ENCODE measurements at regions not wholly inside any gene's neighbourhood (a gene's known extent, or its start where the extent isn't known, plus 50 kb on each side); places are given as distances from the start of the nearest gene placed in this dataset.
"Not testable (repeated sequence)": the region's sequence is repeated elsewhere in the genome, so short reads cannot be mapped to it uniquely, and the experiment has no call there.

DNA sequence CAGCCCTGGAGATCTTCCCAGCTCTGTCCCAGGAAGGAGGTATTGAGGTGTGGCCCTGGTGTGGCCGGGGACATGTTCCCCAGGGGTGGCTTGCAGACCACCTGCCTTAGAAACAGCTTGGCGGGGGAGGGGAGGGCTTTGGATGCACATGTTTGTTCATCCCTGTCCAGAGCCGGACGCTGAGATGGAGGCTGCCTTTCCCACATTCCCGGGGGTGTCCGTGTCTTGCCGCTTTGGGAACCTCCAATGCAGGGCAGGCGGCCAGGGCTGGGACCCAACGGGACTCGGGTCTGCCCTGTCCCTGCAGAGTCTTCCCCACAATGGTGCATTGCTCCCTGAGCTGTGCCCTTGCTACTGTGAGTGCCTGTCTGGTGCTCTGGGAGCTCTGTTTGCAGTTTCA lies 319.5 kb upstream of the SFSWAP start:
- no peak for DNase-seq (ENCODE audit: low read depth)

DNA sequence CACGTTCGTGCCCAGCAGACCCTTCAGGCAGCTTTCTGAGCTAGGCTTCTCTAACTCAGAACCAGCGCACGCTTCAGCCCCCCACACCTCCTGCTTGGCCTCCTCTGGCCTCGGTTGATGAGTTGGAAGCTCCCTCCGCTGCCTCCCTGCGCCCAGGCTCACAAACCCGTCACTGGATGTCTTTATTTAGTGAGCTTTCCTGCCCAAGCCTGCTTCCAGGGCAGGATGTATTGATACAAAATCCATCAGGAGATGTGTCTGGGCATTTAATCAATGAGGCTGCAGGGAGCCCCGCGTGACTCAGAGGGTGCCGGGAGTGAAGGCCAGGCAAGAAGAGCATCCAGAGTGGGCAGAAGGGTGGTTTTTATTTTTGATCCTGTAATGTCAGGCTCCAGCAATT lies 316.1 kb upstream of the SFSWAP start:
- DNase-seq (ENCODE audit: low read depth): not testable (repeated sequence)

DNA sequence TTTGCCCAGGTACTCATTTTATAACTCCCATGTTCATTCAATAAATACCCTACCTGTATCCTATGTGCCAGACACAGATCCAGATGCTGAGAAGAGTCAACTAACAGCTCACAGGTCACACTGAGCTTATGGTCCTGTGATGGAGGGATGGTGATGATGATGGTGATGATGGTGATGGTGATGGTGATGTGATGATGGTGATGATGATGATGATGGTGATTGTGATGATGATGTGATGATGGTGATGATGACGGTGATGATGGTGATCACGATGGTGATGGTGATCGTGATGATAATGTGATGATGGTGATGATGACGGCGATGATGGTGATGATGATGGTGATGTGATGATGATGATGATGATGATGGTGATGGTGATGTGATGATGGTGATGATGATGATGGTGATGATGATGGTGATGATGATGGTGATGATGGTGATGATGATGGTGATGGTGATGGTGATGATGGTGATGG lies 315.6 kb upstream of the SFSWAP start:
- DNase-seq (ENCODE audit: low read depth): not testable (repeated sequence)

DNA sequence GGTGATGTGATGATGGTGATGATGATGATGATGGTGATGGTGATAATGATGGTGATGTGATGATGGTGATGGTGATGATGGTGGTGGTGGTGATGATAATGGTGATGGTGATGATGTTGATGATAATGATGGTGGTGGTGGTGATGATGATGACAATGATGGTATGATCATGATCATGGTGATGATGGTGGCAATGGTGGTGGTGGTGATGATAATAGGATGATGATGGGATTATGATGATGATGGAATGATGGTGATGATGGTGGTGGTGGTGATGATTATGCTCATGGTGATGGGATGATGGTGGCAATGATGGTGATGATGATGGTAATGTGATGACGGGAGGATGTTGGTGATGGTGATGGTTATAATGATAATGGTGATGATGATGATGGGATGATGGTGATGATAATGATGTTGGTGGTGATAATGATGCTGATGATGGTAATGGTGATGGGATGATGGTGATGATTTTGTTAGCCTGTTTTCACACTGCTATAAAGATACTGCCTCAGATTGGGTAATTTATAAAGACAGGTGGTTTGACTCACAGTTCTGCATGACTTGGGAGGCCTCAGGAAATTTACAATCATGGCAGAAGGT lies 314.8 kb upstream of the SFSWAP start:
- DNase-seq (ENCODE audit: low read depth): no peak

DNA sequence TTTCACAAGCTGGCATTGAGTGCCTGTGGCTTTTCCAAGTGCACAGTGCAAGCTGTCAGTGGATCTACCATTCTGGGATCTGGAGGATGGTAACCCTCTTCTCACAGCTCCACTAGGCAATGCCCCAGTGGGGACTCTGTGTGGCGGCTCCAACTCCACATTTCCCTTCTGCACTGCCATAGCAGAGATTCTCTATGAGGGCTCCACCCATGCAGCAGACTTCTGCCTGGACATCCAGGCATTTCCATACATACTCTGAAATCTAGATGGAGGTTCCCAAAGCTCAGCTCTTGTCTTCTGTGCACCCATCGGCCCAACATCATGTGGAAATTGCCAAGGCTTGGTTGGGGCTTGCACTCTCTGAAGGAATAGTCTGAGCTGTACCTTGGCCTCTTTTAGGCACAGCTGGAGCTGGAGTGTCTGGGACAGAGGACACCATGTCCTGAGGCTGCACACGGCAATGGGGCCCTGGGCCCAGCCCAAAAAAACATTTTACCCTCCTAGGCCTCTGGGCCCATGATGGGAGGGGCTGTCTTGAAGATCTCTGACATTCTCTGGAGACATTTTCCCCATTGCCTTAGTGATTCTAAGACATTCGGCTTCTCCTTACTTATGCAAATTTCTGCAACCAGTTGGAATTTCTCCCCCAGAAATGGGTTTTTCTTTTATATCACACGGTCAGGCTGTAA lies 313.3 kb upstream of the SFSWAP start:
- no peak for DNase-seq (ENCODE audit: low read depth)

DNA sequence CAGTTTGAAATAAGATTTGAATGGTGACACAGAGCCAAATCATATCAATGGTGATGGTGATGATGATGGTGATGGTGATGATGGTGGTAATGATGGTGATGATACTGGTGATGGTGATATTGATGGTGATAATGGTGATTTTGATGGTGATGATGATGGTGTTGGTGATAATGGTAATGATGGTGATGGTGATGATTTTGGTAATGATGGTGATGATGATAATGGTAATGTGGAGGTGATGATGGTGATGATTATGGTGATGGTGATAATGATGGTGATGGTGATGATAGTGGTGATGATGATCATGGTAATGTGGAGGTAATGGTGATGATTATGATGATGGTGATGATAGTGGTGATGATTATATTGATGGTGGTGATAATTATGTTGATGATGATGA lies 311.9 kb upstream of the SFSWAP start:
- DNase-seq (ENCODE audit: low read depth): no peak

DNA sequence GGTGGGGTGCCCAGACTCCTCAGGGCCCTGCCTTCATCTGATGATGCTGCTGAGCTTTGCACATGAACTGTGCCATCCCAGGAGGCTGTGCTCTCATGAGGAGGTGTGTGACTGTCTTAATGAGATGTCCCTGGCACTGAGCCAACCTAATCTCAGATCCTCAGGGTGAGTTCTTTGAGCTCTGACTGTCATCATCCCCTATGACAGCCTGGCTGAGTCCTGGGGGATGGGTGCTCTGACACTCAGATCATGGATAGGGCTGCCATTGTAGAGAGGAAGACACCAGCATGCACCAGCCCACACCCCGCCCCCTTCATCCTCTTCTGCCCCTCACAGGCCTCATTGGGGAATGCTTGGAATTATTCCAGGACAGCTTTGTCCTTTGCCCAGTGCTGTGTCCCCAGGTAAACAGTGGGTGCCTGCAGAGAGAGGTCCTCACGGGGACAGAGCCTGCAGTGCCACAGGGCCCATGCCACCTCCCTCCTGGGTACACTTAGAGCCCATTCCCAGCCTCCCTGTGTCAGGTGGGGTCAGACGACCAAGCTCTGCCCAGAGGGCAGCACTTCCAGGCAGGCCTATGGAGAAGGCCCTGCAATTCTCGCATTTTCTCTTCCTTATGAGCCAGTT lies 310.1 kb upstream of the SFSWAP start:
- DNase-seq (ENCODE audit: low read depth): not testable (repeated sequence)

DNA sequence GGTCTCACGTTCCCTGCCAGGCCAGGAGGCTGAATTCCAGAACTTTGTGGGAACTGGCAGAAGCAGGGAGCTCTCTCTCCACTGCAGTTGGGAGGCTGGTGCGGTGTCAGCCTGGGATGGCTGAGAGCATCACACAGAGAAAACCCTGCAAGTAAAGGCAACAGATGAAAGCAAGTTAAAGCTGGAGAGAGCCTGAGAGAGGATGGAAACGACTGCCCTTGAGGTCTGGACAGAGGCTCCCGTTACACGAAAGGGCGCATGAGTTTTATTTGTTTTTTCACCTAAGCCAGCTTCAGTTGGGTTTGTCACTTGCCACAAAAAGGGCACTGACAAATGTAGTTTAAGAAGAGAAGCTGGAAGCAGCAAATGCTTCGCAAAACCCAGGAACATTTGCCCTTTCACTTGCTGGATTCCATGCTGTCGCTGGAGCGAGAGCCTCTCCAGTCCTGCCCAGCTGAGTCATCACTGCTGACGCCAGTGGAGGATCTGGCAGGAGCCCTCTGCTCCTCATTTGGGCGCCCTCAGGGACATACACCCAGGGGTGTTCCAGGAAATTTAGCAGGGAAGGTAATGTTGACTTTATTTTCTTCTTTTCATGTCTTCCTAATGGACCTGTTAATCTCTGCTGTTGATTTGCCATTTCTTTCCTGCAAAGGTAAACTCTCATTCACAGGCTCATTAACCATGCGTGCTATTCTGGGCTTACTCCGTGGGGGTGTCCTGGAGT lies 308.8 kb upstream of the SFSWAP start:
- DNase-seq (ENCODE audit: low read depth): not testable (repeated sequence)

DNA sequence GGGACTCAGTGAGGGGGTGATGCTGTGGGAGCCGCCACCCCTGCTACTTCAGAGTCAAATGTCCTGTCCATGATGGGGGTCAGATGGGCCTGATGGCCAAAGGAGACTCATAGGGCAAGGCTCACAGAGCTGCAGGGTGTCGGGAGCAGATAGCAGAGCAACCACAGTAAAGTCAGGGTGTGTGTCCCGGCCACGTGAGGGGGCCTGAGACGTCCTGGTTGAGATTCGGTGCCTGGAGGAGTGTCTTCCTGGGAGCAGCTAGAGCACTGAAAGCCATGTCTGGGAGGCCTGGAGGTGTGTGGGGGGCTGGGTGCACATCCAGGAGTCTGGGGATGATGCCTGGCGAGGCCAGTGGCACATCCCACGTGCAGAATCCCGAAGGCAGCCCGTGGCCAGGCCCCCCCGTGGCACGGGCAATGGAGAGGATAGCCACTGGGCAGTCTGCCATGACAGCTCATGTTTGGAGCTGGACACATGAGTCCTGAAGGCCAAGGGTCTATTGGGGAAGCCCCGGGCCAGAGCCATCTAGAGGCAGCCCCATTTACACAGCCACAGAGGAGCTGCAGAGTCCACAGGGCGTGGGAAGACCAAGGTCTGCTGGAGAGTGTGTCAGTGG lies 308.0 kb upstream of the SFSWAP start:
- DNase-seq (ENCODE audit: low read depth): no peak

DNA sequence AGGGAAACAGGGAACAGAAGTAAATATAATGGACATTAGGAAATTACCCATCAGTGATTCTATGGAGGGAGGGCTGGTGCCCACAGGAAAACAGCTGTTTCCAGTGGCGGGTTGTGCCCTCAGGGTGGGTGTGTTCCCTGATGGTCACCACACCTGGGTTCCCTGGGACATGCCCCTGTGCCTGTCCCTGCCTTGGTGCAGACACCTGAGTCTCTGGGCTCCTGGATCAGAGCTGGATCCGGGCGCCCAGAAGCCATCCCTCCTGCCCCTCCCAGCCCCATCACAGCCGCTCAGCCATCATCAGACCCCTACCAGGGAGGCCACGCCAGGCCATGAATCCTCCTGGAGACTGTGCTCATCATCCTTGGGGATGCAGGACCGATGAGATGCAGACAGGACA lies 307.2 kb upstream of the SFSWAP start:
- no peak for DNase-seq (ENCODE audit: low read depth)

DNA sequence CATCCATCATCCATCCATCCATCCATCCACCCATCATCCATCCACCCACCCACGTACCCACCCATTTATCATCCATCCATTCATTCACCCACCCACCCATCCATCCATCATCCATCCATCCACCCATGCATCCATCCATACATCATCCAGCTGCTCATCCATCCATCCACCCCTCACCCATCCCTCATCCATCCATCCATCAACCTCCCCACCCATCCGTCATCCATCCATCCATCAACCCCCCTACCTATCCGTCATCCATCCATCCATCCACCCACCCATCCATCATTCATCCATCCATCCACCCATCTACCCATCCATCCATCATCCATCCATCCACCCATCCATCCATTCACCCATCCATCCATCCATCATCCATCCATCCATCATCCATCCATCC lies 306.2 kb upstream of the SFSWAP start:
- DNase-seq (ENCODE audit: low read depth): no peak

DNA sequence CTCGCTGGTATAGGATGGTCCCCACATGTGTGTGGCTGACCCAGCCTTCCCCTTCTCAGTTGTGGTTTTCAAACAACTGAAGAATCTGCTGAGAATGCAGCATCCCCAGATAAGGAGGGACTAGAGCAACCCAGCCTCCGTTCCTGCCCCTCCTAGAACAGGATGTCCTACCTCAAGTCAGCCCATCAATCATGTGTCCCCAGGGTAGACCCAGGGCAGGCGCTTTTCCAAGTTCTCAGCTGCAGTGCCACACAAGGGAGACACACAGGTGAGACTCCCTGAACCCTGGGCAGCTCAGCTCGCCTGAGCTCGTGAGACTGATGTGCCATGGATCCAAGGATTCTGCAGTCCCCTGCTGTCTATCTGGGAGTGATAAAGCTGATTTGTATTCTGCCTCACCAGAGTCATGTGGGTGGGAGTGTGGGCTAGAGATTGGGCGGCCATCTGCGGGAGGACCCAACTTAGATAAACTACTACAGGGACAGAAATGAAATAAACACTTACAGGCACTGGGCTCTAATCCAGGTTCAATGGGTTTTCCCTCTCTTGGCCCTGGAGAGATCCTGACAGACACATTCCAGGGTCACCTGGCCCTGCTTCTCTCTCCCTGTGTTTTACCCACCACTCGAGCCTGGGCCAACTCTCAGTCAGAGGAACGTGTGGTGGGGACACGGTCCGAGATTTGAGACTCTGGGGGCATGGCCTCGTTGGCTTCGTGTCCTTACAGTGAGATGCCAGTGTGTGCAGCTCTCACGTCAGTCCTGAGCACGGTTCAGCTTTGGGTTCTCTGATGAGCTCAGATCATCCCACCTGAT lies 303.5 kb upstream of the SFSWAP start:
- no peak for DNase-seq (ENCODE audit: low read depth)

DNA sequence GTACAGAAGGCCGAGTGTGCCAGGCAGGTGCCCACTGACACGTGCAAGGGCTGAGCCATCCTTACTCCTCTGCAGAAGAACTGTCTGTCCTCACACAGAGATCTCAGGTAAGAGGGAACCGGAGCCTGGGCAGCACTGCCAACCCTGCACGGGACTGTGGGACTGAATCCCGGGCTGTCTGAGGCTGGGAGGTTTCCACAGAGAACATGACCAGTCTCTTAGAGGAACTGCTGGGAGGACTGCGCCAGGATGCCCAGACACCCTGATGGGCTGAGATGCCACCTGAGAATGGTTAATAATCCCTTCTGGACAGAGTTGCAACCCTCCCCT lies 302.9 kb upstream of the SFSWAP start:
- DNase-seq (ENCODE audit: low read depth): no peak

DNA sequence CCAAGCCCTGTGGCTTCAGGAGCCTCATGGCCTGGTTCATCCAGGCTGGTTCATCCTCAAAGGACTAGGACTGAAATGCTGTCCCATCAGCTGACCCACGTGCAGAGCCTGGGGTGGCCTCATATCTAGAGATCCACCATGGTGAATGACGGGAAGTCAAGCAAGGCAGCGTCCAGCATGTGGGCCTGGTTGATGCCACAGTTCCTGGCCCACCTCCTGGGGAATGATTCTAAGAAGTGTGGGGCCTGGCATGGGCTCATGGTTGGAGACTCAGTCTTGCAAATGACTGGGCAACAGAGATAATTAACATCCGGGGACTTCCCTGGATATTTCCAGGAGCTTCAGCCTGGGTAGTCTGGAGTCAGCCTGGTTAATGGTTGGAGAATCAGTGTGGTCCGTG lies 302.4 kb upstream of the SFSWAP start:
- DNase-seq (ENCODE audit: low read depth): no peak

DNA sequence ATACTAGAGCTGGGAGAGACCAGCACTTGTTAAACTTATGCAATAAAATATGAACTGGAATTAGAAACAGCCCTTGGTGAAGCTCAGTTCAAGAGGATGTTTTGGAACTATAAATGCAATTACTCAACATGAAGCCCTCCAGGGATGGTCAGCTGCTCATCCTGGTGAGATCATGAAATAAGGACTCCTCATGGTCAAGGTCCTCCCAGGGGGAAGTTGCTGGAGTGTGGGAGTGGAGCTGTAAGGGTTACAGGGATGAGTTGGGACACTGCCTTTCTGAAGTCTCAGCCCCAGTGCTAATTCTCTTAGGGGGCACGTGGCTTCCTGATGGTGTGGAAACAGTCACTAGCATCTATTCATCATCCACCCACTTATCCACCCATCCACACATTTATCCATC lies 301.7 kb upstream of the SFSWAP start:
- no peak for DNase-seq (ENCODE audit: low read depth)

DNA sequence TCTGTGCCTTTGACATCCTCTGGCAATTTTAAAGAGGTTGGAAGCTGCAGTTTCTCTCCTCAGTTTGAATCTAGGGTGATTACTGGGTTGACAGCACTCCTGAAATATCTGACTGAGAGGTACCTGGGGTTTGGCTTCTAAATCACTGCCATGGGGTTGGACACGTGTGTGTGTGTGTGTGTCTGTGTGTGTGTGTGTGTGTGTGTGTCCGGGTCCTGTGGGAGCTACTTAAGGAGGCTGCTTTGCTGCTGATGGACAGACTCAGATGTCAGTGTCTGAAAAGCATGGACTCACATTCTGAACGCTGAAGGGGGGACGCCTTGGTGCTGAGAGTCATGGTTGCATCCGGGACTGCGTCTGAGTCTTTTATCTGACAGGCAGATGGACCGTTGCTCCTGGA lies 299.1 kb upstream of the SFSWAP start:
- not testable (repeated sequence) for DNase-seq (ENCODE audit: low read depth)

DNA sequence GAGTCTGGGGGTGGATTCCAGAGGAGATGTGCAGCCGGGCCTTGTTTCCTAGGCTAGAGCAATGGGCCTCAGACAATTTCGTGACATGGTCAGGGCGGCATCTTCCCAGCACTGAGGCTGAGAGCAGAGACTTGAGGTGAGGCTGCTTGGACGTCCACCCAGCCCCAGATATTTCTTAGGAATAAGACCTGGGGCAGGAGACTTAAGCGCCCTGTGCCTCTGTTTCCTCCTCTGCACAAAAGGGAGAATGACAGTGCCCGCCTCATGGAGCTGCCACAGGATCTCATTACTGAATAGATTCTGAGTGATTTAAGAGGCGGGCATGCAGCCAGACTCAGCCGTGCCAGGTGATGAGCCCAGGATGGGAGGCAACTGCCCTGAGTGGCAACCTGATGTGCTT lies 297.9 kb upstream of the SFSWAP start:
- DNase-seq (ENCODE audit: low read depth): no peak

DNA sequence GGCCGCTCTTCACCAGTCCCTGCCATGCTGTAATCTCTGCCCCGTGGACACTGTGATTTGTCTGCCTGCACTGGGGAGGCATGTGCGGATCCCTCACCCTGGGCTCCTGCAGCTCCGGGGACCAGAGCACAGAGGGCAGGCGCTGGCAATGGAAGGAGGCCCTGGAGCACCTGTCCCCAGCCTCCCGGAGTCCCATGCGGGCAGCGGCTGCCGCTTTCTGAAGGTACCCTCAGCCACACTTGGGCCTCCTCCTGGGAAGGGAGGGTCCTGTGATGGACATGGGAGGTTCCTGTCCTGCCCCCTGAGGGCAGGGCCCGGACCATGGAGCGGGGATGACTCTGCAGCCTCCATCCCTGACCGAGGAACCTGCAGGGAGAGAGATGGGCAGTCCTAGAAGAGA lies 297.4 kb upstream of the SFSWAP start:
- no peak for DNase-seq (ENCODE audit: low read depth)

DNA sequence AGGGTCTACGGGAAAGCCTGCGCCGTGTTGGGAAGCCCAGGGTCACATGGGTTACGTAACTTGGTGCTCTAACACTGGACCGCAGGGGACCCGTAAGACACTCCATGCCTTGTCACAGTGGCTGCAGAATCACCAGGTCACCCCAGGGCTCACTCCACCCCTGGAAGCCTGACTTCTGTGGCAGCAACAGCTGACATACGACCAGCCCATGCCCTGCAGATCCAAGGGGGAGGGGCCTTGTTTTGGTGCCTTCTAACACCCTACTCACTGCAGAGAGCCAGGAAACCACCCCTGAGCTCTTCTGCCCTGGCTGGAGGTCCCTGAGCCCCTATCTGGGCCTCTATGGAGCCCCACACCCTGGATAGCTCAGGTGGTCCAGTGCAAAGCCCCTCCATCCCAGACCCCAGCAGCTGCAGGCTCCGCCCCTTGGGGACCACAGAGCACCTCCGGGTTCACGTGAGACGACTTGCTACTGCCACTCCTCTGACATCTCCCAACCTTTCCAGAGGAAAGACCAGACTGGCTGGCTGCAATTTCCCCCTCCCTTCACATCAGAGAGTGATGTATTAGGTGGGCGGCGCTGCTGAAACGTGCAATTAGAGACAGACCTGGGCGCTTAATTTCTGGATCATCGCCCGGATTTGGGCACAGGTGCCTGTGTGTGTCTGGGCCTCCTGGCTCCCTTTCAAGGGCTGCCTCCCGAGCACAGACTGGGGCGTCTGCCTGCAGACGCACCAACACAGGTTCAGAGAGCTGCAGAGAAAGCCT lies 296.6 kb upstream of the SFSWAP start:
- not testable (repeated sequence) for DNase-seq (ENCODE audit: low read depth)

DNA sequence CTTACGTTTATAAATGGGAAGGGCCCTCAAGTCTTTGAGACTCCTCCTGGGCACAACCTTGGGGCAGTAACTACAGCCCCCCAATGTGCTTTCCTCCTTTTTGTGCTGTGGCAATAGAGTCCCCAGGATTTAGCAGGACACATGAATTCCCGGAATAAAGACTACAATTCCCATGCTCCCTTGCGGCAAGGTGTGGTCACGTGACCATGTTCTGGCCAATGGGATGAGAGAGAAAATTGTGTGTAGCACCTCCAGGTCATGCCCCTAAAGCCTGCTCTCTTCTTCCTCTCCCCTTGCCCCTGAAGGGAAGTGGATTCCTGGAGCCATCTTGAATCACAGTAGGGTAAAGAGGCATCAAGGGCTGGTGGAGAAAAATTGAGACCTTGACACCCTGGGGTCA lies 295.1 kb upstream of the SFSWAP start:
- DNase-seq (ENCODE audit: low read depth): no peak

DNA sequence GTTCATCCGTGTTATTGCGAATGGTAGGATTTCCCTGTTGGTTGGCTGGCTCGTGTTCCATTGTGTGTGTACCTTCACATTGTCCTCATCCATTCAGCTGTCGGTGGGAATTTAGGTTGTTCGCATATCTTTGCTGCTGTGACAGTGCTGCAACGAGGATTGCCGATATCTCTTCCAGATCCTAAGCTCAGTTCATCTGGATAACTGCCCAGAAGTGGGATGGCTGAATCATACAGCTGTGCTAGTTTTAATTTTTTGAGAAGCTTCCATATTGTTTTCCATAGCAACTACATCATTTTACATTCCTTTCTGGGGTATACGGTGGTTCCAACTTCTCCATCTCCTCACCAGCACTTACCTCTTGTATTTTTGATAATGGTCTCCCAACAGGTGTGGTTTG lies 292.8 kb upstream of the SFSWAP start:
- no peak for DNase-seq (ENCODE audit: low read depth)

Measured in stimulated activated CD8-positive, alpha-beta memory T cell treated with anti-CD3 and anti-CD28 coated beads, Interleukin-12 subunit alpha, Interleukin-12 subunit beta, amount 100 ng/mL, for 4 hours (primary cell).